ENCODE measurements at regions not wholly inside any gene's neighbourhood (a gene's known extent, or its start where the extent isn't known, plus 50 kb on each side); places are given as distances from the start of the nearest gene placed in this dataset.

DNA sequence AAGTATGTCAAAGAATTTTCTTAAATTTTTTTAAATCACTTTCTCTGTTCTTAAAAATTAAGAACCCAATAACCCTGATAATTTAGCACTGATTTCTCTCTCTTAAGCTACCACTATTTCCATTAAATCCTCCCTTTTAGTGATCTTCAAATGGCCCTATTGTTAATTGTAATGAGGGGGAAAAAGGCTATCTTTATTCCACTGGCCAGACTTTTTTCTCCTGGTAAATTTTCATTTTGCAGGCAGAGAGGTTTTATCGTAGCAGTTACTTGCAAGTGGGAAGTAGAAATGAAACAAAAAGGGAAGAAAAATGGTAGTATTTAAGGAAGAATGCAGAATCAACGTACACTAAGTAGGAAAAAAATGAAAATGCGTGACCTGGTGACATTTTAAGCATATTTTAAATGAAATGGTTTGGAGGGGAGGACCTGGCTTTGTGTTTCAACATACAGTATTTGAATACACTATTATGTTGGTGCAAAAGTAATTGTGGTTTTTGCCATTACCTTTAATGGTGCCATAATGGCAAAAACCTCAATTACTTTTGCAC, 224.9 kb downstream of the TANC2 start:
- Mint-ChIP-seq H3K27ac (ENCODE audit: unreplicated experiment) (no peak overlapping the region), H3K4me3 (ENCODE audit: unreplicated experiment) (no peak overlapping the region), H3K27me3 (ENCODE audit: unreplicated experiment) (no peaks in the 10 kb centered on the region), H3K9me3 (ENCODE audit: unreplicated experiment) (no peaks in the 10 kb centered on the region), H3K4me1 (ENCODE audit: low read depth, unreplicated experiment) (no peaks in the 10 kb centered on the region), H3K36me3 (ENCODE audit: unreplicated experiment) (no peaks in the 10 kb centered on the region)
- DNase-seq: no peak
- TF ChIP-seq, protein P1, sequence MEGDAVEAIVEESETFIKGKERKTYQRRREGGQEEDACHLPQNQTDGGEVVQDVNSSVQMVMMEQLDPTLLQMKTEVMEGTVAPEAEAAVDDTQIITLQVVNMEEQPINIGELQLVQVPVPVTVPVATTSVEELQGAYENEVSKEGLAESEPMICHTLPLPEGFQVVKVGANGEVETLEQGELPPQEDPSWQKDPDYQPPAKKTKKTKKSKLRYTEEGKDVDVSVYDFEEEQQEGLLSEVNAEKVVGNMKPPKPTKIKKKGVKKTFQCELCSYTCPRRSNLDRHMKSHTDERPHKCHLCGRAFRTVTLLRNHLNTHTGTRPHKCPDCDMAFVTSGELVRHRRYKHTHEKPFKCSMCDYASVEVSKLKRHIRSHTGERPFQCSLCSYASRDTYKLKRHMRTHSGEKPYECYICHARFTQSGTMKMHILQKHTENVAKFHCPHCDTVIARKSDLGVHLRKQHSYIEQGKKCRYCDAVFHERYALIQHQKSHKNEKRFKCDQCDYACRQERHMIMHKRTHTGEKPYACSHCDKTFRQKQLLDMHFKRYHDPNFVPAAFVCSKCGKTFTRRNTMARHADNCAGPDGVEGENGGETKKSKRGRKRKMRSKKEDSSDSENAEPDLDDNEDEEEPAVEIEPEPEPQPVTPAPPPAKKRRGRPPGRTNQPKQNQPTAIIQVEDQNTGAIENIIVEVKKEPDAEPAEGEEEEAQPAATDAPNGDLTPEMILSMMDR (IDR thresholded peaks at IDR 0.05; ENCODE audit: partially characterized antibody, unreplicated experiment): no peak

DNA sequence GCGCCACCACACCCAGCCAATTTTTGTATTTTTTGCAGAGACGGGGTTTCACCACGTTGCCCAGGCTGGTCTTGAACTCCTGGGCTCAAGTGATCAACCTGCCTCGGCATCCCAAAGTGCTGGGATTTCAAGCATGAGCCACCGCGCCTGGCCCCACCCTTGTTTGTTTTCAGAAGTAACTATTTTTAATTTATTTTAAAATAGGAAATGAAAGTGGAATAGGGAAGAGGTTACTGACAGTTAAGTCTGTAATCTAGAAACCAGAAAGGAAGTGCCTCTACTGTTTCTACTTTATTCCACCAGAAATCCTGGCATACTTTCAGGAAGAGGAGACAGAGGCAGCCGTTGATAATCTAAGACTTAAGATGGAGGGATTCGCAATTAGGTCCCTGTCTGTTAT, 225.6 kb downstream of the TANC2 start:
- TF ChIP-seq, protein P1 (IDR thresholded peaks at IDR 0.05; ENCODE audit: partially characterized antibody, unreplicated experiment): no peak
- Mint-ChIP-seq H3K36me3 (ENCODE audit: unreplicated experiment) (no peaks in the 10 kb centered on the region), H3K27me3 (ENCODE audit: unreplicated experiment) (no peaks in the 10 kb centered on the region), H3K9me3 (ENCODE audit: unreplicated experiment) (no peaks in the 10 kb centered on the region), H3K4me1 (ENCODE audit: low read depth, unreplicated experiment) (no peaks in the 10 kb centered on the region), H3K27ac (ENCODE audit: unreplicated experiment) (no peak overlapping the region), H3K4me3 (ENCODE audit: unreplicated experiment) (no peak overlapping the region)
- no peak for DNase-seq

DNA sequence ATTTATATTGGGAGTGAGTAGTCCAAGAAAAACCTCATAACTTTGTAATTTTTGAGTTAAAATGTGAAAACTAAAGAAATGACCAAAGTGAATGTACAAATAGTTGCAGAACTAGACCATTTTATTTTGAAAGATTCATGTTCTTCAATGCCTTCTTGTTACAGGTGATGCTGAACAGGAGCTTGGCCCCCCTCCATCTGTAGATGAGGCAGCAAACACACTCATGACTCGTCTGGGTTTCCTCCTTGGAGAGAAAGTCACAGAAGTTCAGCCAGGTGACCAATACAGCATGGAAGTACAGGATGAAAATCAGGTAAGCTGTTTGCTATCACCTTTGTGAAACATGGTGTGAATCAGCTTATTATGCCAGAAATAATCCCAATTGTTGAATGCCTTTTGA, 227.8 kb downstream of the TANC2 start:
- Mint-ChIP-seq H3K4me1 (ENCODE audit: low read depth, unreplicated experiment) (no peaks in the 10 kb centered on the region), H3K4me3 (ENCODE audit: unreplicated experiment) (no peak overlapping the region), H3K36me3 (ENCODE audit: unreplicated experiment) (no peaks in the 10 kb centered on the region), H3K27me3 (ENCODE audit: unreplicated experiment) (no peaks in the 10 kb centered on the region), H3K9me3 (ENCODE audit: unreplicated experiment) (no peaks in the 10 kb centered on the region), H3K27ac (ENCODE audit: unreplicated experiment) (no peak overlapping the region)
- DNase-seq: no peak
- TF ChIP-seq, protein P1 (IDR thresholded peaks at IDR 0.05; ENCODE audit: partially characterized antibody, unreplicated experiment): no peak

DNA sequence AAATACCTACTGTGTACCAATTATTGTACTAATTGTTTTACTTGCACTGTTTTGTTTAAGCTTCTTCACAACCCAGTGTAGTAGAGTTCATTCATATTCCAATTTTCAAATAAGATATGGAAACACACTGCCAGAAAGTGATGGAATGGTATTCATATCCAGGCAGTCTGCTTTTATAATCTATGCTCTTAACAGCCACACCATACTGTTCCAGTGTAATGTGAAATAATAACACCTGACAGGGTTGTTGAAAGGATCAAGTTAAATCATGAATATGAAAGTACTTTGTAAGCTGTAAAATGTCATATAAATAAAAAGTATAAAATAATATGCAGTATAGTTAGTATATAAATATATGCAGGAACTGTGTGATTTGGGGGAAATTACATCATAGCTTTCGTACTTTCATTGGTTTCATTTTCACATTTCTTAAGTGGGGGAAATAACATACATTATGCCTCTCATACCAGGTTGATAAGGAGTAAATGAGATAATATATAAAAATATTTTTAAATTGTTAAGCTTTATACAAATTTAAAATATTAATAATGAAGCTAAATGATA, 230.8 kb downstream of the TANC2 start:
- TF ChIP-seq, protein P1 (IDR thresholded peaks at IDR 0.05; ENCODE audit: partially characterized antibody, unreplicated experiment): no peak
- Mint-ChIP-seq H3K27me3 (ENCODE audit: unreplicated experiment) (no peaks in the 10 kb centered on the region), H3K36me3 (ENCODE audit: unreplicated experiment) (no peaks in the 10 kb centered on the region), H3K4me1 (ENCODE audit: low read depth, unreplicated experiment) (no peaks in the 10 kb centered on the region), H3K27ac (ENCODE audit: unreplicated experiment) (no peak overlapping the region), H3K9me3 (ENCODE audit: unreplicated experiment) (no peaks in the 10 kb centered on the region), H3K4me3 (ENCODE audit: unreplicated experiment) (no peak overlapping the region)
- no peak for DNase-seq

DNA sequence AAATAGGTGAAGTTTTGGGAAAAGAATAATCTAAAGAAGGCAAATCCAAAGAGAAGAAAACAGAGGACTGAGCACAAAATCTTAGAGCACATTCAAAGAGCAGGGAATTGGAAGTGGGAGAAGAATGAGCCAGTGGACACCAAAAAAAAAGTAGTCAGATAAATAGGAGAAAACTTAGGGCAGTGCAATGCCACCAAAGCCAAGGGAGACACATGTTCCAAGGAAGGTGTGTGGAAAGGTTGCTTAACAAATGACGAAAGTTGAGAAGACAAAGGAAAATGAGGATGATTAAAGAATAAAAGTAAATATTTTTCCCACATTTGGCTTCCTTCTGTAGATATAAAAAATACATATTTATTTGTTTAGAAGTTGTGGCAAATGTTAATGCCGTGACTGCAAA, 237.6 kb downstream of the TANC2 start:
- DNase-seq: no peak
- H3K27ac Mint-ChIP-seq (ENCODE audit: unreplicated experiment): no peak overlapping the region
- TF ChIP-seq, protein P1 (IDR thresholded peaks at IDR 0.05; ENCODE audit: partially characterized antibody, unreplicated experiment): no peak
- no peak overlapping the region for H3K4me3 Mint-ChIP-seq (ENCODE audit: unreplicated experiment)
- H3K36me3 Mint-ChIP-seq (ENCODE audit: unreplicated experiment): peaks cover 27% of the 10 kb centered on the region
- no peaks in the 10 kb centered on the region for H3K4me1 Mint-ChIP-seq (ENCODE audit: low read depth, unreplicated experiment)
- H3K9me3 Mint-ChIP-seq (ENCODE audit: unreplicated experiment): peaks cover 5% of the 10 kb centered on the region
- peaks cover 2% of the 10 kb centered on the region for H3K27me3 Mint-ChIP-seq (ENCODE audit: unreplicated experiment)

All from glutamatergic neuron (in vitro differentiated cells).